WTC11 (cell line): ENCODE measurements at regions not wholly inside any gene's neighbourhood (a gene's known extent, or its start where the extent isn't known, plus 50 kb on each side); places are given as distances from the start of the nearest gene placed in this dataset.
"Not testable (repeated sequence)": the region's sequence is repeated elsewhere in the genome, so short reads cannot be mapped to it uniquely, and the experiment has no call there.

Experiments
- ATAC-seq: fragments of 200-7000 bp; cut with Tn5 transposase; 2 replicates; pipeline ENCODE4 v1.10.0; 2021; ENCODE audit warnings: mild to moderate bottlenecking, moderate library complexity
- CTCF ChIA-PET: fragments of 300-600 bp; sonication (Branson Sonifier 250); formaldehyde crosslinking; loops from one replicate; lab custom pipeline; 2021; ENCODE audit warnings: antibody characterized with exemption; lab: Charles Lee
- POLR2A ChIA-PET: fragments of 350-600 bp; sonication (Branson Sonifier 250); formaldehyde crosslinking; loops from one replicate; lab custom pipeline; 2021; ENCODE audit warnings: antibody characterized with exemption; lab: Charles Lee
- DNase-seq: peaks from one replicate; pipeline ENCODE4 v3.0.0; 2021; ENCODE audit warnings: low spot score
- H3K27ac Mint-ChIP-seq: 2 replicates; pipeline ENCODE4 v1.8.0; 2021; ENCODE audit warnings: mixed read lengths
- H3K27me3 Mint-ChIP-seq: 2 replicates; pipeline ENCODE4 v1.8.0; 2021; ENCODE audit warnings: low read depth, mild to moderate bottlenecking, moderate library complexity, mixed read lengths
- H3K36me3 Mint-ChIP-seq: 2 replicates; pipeline ENCODE4 v1.8.0; 2021; ENCODE audit warnings: mixed read lengths
- H3K4me1 Mint-ChIP-seq: 2 replicates; pipeline ENCODE4 v1.8.0; 2022; ENCODE audit warnings: mixed read lengths
- H3K4me3 Mint-ChIP-seq: 2 replicates; pipeline ENCODE4 v1.8.0; 2021; ENCODE audit warnings: mild to moderate bottlenecking, moderate library complexity, mixed read lengths
- H3K9me3 Mint-ChIP-seq: 2 replicates; pipeline ENCODE4 v1.8.0; 2021; ENCODE audit warnings: mixed read lengths
- CREB1 ChIP-seq: sonication (generic); formaldehyde crosslinking; IDR thresholded peaks from 2 replicates; pipeline ENCODE4 v1.8.0; 2023; ENCODE audit warnings: mild to moderate bottlenecking, missing genetic modification reagents
- CREM ChIP-seq: sonication (generic); formaldehyde crosslinking; IDR thresholded peaks from 2 replicates; pipeline ENCODE4 v1.8.1; 2022; ENCODE audit warnings: mild to moderate bottlenecking, missing genetic modification reagents, moderate library complexity
- ESRRA ChIP-seq: sonication (generic); formaldehyde crosslinking; IDR thresholded peaks from 2 replicates; pipeline ENCODE4 v1.8.1; 2022; ENCODE audit warnings: mild to moderate bottlenecking, missing genetic modification reagents, borderline replicate concordance
- FOXP1 ChIP-seq: sonication (generic); formaldehyde crosslinking; IDR thresholded peaks from 2 replicates; pipeline ENCODE4 v1.8.0; 2022; ENCODE audit warnings: missing genetic modification reagents, mild to moderate bottlenecking, moderate library complexity, borderline replicate concordance
- PRRX2 ChIP-seq: fragments of 250-450 bp; sonication (Bioruptor Pico); IDR thresholded peaks from 2 replicates; pipeline ENCODE4 v1.8.0; 2021; ENCODE audit warnings: mild to moderate bottlenecking
- RORB ChIP-seq: fragments of 250-450 bp; sonication (Bioruptor Pico); IDR thresholded peaks from 2 replicates; pipeline ENCODE4 v1.9.0; 2021; ENCODE audit warnings: mild to moderate bottlenecking
- SMAD4 ChIP-seq: sonication (generic); formaldehyde crosslinking; IDR thresholded peaks from 2 replicates; pipeline ENCODE4 v1.8.0; 2022; ENCODE audit warnings: mild to moderate bottlenecking, missing genetic modification reagents
- ZBTB21 ChIP-seq: sonication (generic); formaldehyde crosslinking; IDR thresholded peaks from 2 replicates; pipeline ENCODE4 v1.8.1; 2023; ENCODE audit warnings: mild to moderate bottlenecking, missing genetic modification reagents, borderline replicate concordance
- ZNF232 ChIP-seq: sonication (generic); formaldehyde crosslinking; IDR thresholded peaks from 2 replicates; pipeline ENCODE4 v1.8.0; 2022; ENCODE audit warnings: mild to moderate bottlenecking, missing genetic modification reagents
- ZNF317 ChIP-seq: sonication (generic); formaldehyde crosslinking; IDR thresholded peaks from 2 replicates; pipeline ENCODE4 v1.8.1; 2023; ENCODE audit warnings: low read depth, mild to moderate bottlenecking, moderate library complexity, missing genetic modification reagents, borderline replicate concordance
- ZNF423 ChIP-seq: fragments of 250-450 bp; sonication (Bioruptor Pico); IDR thresholded peaks from 2 replicates; pipeline ENCODE4 v2.1.2; 2022; ENCODE audit warnings: mild to moderate bottlenecking, moderate library complexity
- TF ChIP-seq, protein P1 (sequence below): fragments of 200-600 bp; IDR thresholded peaks from 2 replicates; pipeline ENCODE4 v1.8.0; 2022; ENCODE audit warnings: antibody characterized with exemption
- TF ChIP-seq, protein P2 (sequence below): sonication (generic); formaldehyde crosslinking; IDR thresholded peaks from 2 replicates; pipeline ENCODE4 v1.8.0; 2022; ENCODE audit warnings: mild to moderate bottlenecking, missing genetic modification reagents
- TF ChIP-seq, protein P3 (sequence below): fragments of 250-450 bp; sonication (Bioruptor Pico); IDR thresholded peaks from 2 replicates; pipeline ENCODE4 v2.1.2; 2022; ENCODE audit warnings: mild to moderate bottlenecking, moderate library complexity
- TF ChIP-seq, protein P4 (sequence below): fragments of 250-450 bp; sonication (Bioruptor Pico); IDR thresholded peaks from 2 replicates; pipeline ENCODE4 v1.8.0; 2021; ENCODE audit warnings: mild to moderate bottlenecking
- TF ChIP-seq, protein P5 (sequence below): sonication (generic); formaldehyde crosslinking; conservative IDR thresholded peaks from 2 replicates; pipeline ENCODE4 v1.8.1; 2023; ENCODE audit warnings: mild to moderate bottlenecking, low read depth, missing genetic modification reagents, moderate library complexity
- TF ChIP-seq, protein P6 (sequence below): sonication (generic); formaldehyde crosslinking; IDR thresholded peaks from 2 replicates; pipeline ENCODE4 v1.8.0; 2022; ENCODE audit warnings: mild to moderate bottlenecking, missing genetic modification reagents

DNA sequence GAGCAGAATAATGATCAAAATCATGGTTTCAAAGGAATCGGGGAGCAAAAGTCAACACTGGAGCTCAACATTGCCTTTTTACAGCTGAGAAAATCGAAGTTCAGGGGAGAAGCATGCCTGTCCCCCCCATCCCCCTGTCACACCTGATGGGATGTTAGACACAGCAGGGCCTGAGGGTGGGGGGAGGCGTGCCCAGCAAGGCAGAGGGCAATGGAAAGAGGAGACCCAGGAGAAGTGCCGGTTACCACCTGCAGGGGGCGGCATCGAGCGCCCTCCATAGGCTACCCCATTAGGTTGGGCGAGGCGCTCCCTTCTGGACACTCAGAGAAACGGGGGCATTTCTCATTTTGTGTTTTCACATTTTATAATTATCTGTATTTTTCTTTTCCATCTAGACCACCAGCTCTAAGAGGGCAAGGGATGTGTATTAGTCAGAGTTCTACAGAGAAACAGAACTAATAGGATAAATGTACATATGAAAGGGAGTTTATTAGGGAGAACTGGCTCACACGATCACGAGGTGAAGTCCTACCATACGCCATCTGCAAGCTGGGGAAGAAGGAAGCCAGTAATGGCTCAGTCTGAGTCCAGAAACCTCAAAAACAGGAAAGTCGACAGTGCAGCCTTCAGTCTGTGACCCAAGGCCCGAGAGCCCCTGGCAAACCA lies 271.3 kb downstream of the LRATD1 start:
- TF ChIP-seq PRRX2 (CRISPR knock-in tag) (0 out of 2 replicates have a peak, but pooled peaks have one; percentile 64), CREM (no peak)
- TF ChIP-seq, protein P1, sequence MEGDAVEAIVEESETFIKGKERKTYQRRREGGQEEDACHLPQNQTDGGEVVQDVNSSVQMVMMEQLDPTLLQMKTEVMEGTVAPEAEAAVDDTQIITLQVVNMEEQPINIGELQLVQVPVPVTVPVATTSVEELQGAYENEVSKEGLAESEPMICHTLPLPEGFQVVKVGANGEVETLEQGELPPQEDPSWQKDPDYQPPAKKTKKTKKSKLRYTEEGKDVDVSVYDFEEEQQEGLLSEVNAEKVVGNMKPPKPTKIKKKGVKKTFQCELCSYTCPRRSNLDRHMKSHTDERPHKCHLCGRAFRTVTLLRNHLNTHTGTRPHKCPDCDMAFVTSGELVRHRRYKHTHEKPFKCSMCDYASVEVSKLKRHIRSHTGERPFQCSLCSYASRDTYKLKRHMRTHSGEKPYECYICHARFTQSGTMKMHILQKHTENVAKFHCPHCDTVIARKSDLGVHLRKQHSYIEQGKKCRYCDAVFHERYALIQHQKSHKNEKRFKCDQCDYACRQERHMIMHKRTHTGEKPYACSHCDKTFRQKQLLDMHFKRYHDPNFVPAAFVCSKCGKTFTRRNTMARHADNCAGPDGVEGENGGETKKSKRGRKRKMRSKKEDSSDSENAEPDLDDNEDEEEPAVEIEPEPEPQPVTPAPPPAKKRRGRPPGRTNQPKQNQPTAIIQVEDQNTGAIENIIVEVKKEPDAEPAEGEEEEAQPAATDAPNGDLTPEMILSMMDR: peak; percentile 98
- TF ChIP-seq, protein P2, sequence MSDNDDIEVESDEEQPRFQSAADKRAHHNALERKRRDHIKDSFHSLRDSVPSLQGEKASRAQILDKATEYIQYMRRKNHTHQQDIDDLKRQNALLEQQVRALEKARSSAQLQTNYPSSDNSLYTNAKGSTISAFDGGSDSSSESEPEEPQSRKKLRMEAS (CRISPR knock-in tag): 0 out of 2 replicates have a peak, but pooled peaks have one; percentile 40
- no peaks in the 10 kb centered on the region for H3K9me3 Mint-ChIP-seq
- H3K27ac Mint-ChIP-seq: no peak overlapping the region
- H3K27me3 Mint-ChIP-seq: no peaks in the 10 kb centered on the region
- ChIA-PET POLR2A (no interaction called here), CTCF (interaction anchor here (0.7 to 1.8 kb wide), 14 partner anchors 11 to 673 kb away, joined by 3 to 12 read pairs (median 4); no protein-coding TSS in a partner anchor)
- ATAC-seq (peak; percentile 100), DNase-seq (peak; percentile 93)
- no peaks in the 10 kb centered on the region for H3K36me3 Mint-ChIP-seq
- H3K4me1 Mint-ChIP-seq: peaks cover 19% of the 10 kb centered on the region
- H3K4me3 Mint-ChIP-seq: no peak overlapping the region

DNA sequence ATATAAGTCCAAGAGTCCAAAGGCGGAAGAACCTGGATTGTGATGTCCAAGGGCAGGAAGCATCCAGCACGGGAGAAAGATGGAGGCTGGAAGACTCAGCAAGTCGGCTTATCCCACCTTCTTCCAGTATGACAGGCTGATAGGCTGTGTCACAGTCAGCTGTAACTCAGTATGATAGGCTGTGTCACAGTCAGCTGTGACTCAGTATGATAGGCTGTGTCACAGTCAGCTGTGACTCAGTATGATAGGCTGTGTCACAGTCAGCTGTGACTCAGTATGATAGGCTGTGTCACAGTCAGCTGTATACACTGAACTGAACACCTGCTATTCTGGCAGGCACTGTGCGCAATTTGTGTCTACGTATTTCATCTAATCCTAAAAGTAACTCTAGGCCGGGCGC lies 271.9 kb downstream of the LRATD1 start:
- H3K27ac Mint-ChIP-seq, H3K9me3 Mint-ChIP-seq: not testable (repeated sequence)
- CTCF ChIA-PET: interaction anchor here (1.1 to 1.8 kb wide), 6 partner anchors 10 to 269 kb away, joined by 3 to 12 read pairs (median 4); no protein-coding TSS in a partner anchor

DNA sequence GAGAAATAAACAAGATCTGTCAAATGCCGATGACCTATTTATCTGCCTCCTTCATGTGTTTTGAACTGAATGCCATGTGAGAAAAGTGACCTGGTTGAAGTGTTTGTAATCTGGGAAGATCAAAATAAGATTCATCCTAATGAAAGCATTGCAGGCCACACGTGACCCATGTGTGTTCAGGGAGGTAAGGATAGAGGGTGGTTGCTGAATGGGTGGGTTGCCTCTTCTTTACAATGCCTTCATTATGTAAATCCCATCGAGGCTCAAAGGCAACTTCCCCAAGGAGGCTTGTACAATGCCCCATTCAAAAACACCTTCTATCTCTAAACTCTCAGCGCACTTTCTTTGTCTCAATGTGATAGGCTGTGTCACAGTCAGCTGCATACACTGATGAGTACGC lies 273.1 kb downstream of the LRATD1 start:
- Mint-ChIP-seq H3K27ac (no peak overlapping the region), H3K4me1 (peaks cover 23% of the 10 kb centered on the region), H3K36me3 (no peaks in the 10 kb centered on the region), H3K4me3 (no peak overlapping the region), H3K9me3 (no peaks in the 10 kb centered on the region), H3K27me3 (no peaks in the 10 kb centered on the region)
- ChIA-PET POLR2A (no interaction called here), CTCF (no interaction called here)
- no peak for DNase-seq
- ATAC-seq: no peak
- TF ChIP-seq ZNF232 (CRISPR knock-in tag) (no peak), ZBTB21 (no peak), ZNF317 (CRISPR knock-in tag) (no peak), FOXP1 (CRISPR knock-in tag) (no peak)
- TF ChIP-seq, protein P3, sequence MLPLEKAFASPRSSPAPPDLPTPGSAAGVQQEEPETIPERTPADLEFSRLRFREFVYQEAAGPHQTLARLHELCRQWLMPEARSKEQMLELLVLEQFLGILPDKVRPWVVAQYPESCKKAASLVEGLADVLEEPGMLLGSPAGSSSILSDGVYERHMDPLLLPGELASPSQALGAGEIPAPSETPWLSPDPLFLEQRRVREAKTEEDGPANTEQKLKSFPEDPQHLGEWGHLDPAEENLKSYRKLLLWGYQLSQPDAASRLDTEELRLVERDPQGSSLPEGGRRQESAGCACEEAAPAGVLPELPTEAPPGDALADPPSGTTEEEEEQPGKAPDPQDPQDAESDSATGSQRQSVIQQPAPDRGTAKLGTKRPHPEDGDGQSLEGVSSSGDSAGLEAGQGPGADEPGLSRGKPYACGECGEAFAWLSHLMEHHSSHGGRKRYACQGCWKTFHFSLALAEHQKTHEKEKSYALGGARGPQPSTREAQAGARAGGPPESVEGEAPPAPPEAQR (CRISPR knock-in tag): no peak
- TF ChIP-seq, protein P4, sequence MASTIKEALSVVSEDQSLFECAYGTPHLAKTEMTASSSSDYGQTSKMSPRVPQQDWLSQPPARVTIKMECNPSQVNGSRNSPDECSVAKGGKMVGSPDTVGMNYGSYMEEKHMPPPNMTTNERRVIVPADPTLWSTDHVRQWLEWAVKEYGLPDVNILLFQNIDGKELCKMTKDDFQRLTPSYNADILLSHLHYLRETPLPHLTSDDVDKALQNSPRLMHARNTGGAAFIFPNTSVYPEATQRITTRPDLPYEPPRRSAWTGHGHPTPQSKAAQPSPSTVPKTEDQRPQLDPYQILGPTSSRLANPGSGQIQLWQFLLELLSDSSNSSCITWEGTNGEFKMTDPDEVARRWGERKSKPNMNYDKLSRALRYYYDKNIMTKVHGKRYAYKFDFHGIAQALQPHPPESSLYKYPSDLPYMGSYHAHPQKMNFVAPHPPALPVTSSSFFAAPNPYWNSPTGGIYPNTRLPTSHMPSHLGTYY: no peak
- TF ChIP-seq, all 79 proteins: peak for 0

More for the DNA sequence above, 271.9 kb downstream of the LRATD1 start:
- ATAC-seq, H3K27me3 Mint-ChIP-seq, DNase-seq, POLR2A ChIA-PET, H3K4me3 Mint-ChIP-seq, H3K36me3 Mint-ChIP-seq: not testable (repeated sequence)
- H3K4me1 Mint-ChIP-seq: peaks cover 19% of the 10 kb centered on the region

DNA sequence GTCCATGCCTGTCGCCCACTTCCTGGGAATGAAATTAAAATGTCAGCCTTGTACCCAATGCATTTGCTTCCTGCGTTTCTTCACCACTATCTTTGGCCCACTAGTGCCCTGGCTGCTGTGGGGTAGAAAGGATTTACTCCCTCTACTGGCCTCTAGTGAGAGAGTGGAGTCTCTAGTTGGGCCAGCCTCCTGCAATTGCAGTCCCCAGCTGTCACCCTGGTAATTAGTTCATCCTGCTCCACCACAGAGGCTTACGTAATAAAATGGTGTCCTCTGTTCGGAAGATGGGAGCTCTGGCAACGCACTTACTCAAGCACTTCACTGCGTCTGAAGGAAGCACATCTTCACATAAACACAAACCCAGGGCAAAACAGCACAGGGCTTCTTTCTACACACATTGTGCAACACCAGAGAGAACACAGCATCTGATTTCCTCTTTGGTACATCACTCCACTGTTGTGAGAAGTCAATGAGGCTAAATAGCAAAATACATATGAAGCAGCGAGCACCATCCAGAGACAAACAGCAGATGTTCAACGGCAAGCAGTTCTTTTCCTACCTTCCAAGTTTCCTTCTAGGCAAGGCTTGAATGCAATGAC lies 274.6 kb downstream of the LRATD1 start:
- no peaks in the 10 kb centered on the region for H3K9me3 Mint-ChIP-seq
- no peak overlapping the region for H3K4me3 Mint-ChIP-seq
- ChIA-PET CTCF (interaction anchor here (0.6 to 1.6 kb wide), 3 partner anchors 45 to 670 kb away, joined by 3 to 6 read pairs (median 3); no protein-coding TSS in a partner anchor), POLR2A (no interaction called here)
- ATAC-seq (peak; percentile 19; the same call in 1 of the 2 replicates), DNase-seq (no peak)
- H3K27ac Mint-ChIP-seq: no peak overlapping the region
- TF ChIP-seq, protein P5, sequence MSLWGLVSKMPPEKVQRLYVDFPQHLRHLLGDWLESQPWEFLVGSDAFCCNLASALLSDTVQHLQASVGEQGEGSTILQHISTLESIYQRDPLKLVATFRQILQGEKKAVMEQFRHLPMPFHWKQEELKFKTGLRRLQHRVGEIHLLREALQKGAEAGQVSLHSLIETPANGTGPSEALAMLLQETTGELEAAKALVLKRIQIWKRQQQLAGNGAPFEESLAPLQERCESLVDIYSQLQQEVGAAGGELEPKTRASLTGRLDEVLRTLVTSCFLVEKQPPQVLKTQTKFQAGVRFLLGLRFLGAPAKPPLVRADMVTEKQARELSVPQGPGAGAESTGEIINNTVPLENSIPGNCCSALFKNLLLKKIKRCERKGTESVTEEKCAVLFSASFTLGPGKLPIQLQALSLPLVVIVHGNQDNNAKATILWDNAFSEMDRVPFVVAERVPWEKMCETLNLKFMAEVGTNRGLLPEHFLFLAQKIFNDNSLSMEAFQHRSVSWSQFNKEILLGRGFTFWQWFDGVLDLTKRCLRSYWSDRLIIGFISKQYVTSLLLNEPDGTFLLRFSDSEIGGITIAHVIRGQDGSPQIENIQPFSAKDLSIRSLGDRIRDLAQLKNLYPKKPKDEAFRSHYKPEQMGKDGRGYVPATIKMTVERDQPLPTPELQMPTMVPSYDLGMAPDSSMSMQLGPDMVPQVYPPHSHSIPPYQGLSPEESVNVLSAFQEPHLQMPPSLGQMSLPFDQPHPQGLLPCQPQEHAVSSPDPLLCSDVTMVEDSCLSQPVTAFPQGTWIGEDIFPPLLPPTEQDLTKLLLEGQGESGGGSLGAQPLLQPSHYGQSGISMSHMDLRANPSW: no peak
- no peak for TF ChIP-seq SMAD4 (CRISPR knock-in tag)
- no peak for TF ChIP-seq CREB1 (CRISPR knock-in tag)
- TF ChIP-seq ESRRA: no peak
- TF ChIP-seq ZNF423 (CRISPR knock-in tag): no peak
- TF ChIP-seq, protein P6, sequence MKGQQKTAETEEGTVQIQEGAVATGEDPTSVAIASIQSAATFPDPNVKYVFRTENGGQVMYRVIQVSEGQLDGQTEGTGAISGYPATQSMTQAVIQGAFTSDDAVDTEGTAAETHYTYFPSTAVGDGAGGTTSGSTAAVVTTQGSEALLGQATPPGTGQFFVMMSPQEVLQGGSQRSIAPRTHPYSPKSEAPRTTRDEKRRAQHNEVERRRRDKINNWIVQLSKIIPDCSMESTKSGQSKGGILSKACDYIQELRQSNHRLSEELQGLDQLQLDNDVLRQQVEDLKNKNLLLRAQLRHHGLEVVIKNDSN (CRISPR knock-in tag): no peak
- no peak for TF ChIP-seq RORB (CRISPR knock-in tag)
- TF ChIP-seq, protein P2 (CRISPR knock-in tag): no peak
- no peaks in the 10 kb centered on the region for H3K36me3 Mint-ChIP-seq
- peaks cover 26% of the 10 kb centered on the region for H3K4me1 Mint-ChIP-seq
- H3K27me3 Mint-ChIP-seq: peaks cover 3% of the 10 kb centered on the region; the same call in 1 of the 2 replicates
